Nephron progenitor cell (in vitro differentiated cells): ENCODE measurements at regions not wholly inside any gene's neighbourhood (a gene's known extent, or its start where the extent isn't known, plus 50 kb on each side); places are given as distances from the start of the nearest gene placed in this dataset.

ENCODE experiments used
- DNase-seq: peaks from one replicate; pipeline ENCODE4 v3.0.0; 2021
- H3K27ac Mint-ChIP-seq: 2 replicates; pipeline ENCODE4 v1.8.0; 2021; ENCODE audit warnings: mild to moderate bottlenecking, moderate library complexity, mixed read lengths
- H3K27me3 Mint-ChIP-seq: 2 replicates; pipeline ENCODE4 v1.8.0; 2021; ENCODE audit warnings: mild to moderate bottlenecking, low read depth, mixed read lengths; ENCODE audit not compliant: poor library complexity
- H3K36me3 Mint-ChIP-seq: 2 replicates; pipeline ENCODE4 v1.8.0; 2021; ENCODE audit warnings: low read depth, mixed read lengths
- H3K4me1 Mint-ChIP-seq: 2 replicates; pipeline ENCODE4 v1.8.0; 2021; ENCODE audit warnings: mixed read lengths
- H3K4me3 Mint-ChIP-seq: 2 replicates; pipeline ENCODE4 v1.8.0; 2021; ENCODE audit warnings: mild to moderate bottlenecking, moderate library complexity, mixed read lengths
- H3K9me3 Mint-ChIP-seq: 2 replicates; pipeline ENCODE4 v1.8.0; 2021; ENCODE audit warnings: mild to moderate bottlenecking, moderate library complexity, mixed read lengths
- CTCF ChIP-seq: fragments of 200-600 bp; sonication (generic); IDR thresholded peaks from 2 replicates; pipeline ENCODE4 v1.5.0; 2021; ENCODE audit warnings: antibody characterized with exemption

- no peaks in the 10 kb centered on the region for H3K9me3 Mint-ChIP-seq
- H3K36me3 Mint-ChIP-seq, result no peaks in the 10 kb centered on the region
- no peaks in the 10 kb centered on the region for H3K27me3 Mint-ChIP-seq
- H3K4me1 Mint-ChIP-seq, result no peaks in the 10 kb centered on the region
- DNase-seq, result no peak
- H3K4me3 Mint-ChIP-seq, result no peak overlapping the region
- TF ChIP-seq CTCF, result no peak
- no peak overlapping the region for H3K27ac Mint-ChIP-seq
Observed at GRCh38 chr2:180150606-180151005, 143.5 kb upstream of the CWC22 start.

DNA sequence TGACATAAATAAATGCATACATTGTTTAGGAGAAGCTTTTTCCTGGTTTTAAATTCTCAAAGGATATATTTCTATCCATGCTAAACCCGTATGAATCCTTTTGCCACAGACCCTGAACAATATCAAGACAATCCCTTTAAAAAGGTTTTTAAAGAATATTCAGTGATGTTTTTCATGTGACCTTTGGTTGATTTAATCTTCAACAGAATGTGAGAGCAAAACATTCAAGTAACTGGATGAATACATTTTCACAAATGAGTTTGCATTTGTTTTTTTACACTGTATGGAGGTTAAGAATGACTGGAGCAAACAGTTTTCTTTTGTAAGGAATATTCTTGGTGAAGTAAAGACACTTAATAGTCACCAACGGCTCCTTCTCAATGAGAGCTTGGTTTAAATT is 139.4 kb upstream of the CWC22 start:
- H3K4me3 Mint-ChIP-seq, result no peak overlapping the region
- DNase-seq, result no peak
- no peak overlapping the region for H3K27ac Mint-ChIP-seq
- no peaks in the 10 kb centered on the region for H3K9me3 Mint-ChIP-seq
- no peaks in the 10 kb centered on the region for H3K27me3 Mint-ChIP-seq
- H3K36me3 Mint-ChIP-seq, result no peaks in the 10 kb centered on the region
- TF ChIP-seq CTCF, result no peak
- no peaks in the 10 kb centered on the region for H3K4me1 Mint-ChIP-seq

- Mint-ChIP-seq H3K4me1 (no peaks in the 10 kb centered on the region), H3K27ac (no peak overlapping the region), H3K36me3 (no peaks in the 10 kb centered on the region), H3K27me3 (no peaks in the 10 kb centered on the region), H3K4me3 (no peak overlapping the region), H3K9me3 (no peaks in the 10 kb centered on the region)
- DNase-seq, result no peak
- no peak for TF ChIP-seq CTCF
Observed at GRCh38 chr2:180146114-180146513, 139.0 kb upstream of the CWC22 start.

GRCh38 chr2:180145163-180145562 is 138.1 kb upstream of the CWC22 start:
- no peaks in the 10 kb centered on the region for H3K9me3 Mint-ChIP-seq
- H3K4me1 Mint-ChIP-seq, result no peaks in the 10 kb centered on the region
- H3K27me3 Mint-ChIP-seq, result no peaks in the 10 kb centered on the region
- TF ChIP-seq CTCF, result no peak
- no peak overlapping the region for H3K4me3 Mint-ChIP-seq
- H3K36me3 Mint-ChIP-seq, result no peaks in the 10 kb centered on the region
- DNase-seq, result no peak
- no peak overlapping the region for H3K27ac Mint-ChIP-seq

DNA sequence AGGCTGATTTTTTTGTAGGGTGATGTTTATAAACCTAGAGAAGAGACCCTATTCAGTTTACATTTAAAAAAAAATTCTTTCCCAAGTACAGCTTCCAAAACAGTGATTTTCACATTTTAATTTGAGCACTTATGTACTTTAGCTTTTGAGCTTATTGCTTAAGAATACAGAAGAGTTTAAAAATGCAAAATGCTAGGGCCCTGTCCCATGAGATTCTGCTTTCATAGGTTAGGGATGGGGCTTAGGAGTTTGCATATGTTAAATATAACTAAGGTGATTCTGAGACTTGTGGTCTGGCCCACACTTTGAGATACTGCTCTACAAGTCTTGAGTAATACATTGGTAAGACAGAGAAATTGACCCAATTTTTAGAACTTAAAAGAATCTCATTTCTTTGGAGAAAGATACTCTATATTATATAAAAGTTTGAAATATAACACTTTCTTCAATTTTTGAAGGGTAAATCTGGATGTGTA is 137.3 kb upstream of the CWC22 start:
- no peaks in the 10 kb centered on the region for H3K27me3 Mint-ChIP-seq
- no peaks in the 10 kb centered on the region for H3K9me3 Mint-ChIP-seq
- TF ChIP-seq CTCF, result no peak
- H3K36me3 Mint-ChIP-seq, result no peaks in the 10 kb centered on the region
- H3K4me3 Mint-ChIP-seq, result no peak overlapping the region
- no peaks in the 10 kb centered on the region for H3K4me1 Mint-ChIP-seq
- no peak for DNase-seq
- H3K27ac Mint-ChIP-seq, result no peak overlapping the region

- H3K36me3 Mint-ChIP-seq, result no peaks in the 10 kb centered on the region
- DNase-seq, result no peak
- H3K9me3 Mint-ChIP-seq, result no peaks in the 10 kb centered on the region
- no peak overlapping the region for H3K4me3 Mint-ChIP-seq
- no peaks in the 10 kb centered on the region for H3K4me1 Mint-ChIP-seq
- no peaks in the 10 kb centered on the region for H3K27me3 Mint-ChIP-seq
- H3K27ac Mint-ChIP-seq, result no peak overlapping the region
- TF ChIP-seq CTCF, result no peak
Observed at GRCh38 chr2:180143633-180144337, 136.7 kb upstream of the CWC22 start.
